ENCODE measurements at regions not wholly inside any gene's neighbourhood (a gene's known extent, or its start where the extent isn't known, plus 50 kb on each side); places are given as distances from the start of the nearest gene placed in this dataset.

GRCh38 chr13:34414616-34415015, 527.5 kb upstream of the NBEA start:
- no peak for DNase-seq (ENCODE audit: low spot score)

GRCh38 chr13:34416971-34417380, 525.1 kb upstream of the NBEA start:
- DNase-seq (ENCODE audit: low spot score): peak; percentile 71

- DNase-seq (ENCODE audit: low spot score): no peak
Measured at GRCh38 chr13:34417896-34418295, 524.2 kb upstream of the NBEA start.

- DNase-seq (ENCODE audit: low spot score): no peak
Measured at GRCh38 chr13:34419025-34419424, 523.0 kb upstream of the NBEA start.

- no peak for DNase-seq (ENCODE audit: low spot score)
Measured at GRCh38 chr13:34419755-34420154, 522.3 kb upstream of the NBEA start.

- DNase-seq (ENCODE audit: low spot score): no peak
Measured at GRCh38 chr13:34420702-34421346, 521.2 kb upstream of the NBEA start.

GRCh38 chr13:34421347-34421719, 520.7 kb upstream of the NBEA start:
- DNase-seq (ENCODE audit: low spot score): no peak

GRCh38 chr13:34421858-34422475, 520.1 kb upstream of the NBEA start:
- no peak for DNase-seq (ENCODE audit: low spot score)

- no peak for DNase-seq (ENCODE audit: low spot score)
Measured at GRCh38 chr13:34422956-34423355, 519.1 kb upstream of the NBEA start.

GRCh38 chr13:34425327-34425949, 516.6 kb upstream of the NBEA start:
- DNase-seq (ENCODE audit: low spot score): peak; percentile 83

- no peak for DNase-seq (ENCODE audit: low spot score)
Measured at GRCh38 chr13:34428911-34429310, 513.2 kb upstream of the NBEA start.

- DNase-seq (ENCODE audit: low spot score): no peak
Measured at GRCh38 chr13:34430294-34430693, 511.8 kb upstream of the NBEA start.

GRCh38 chr13:34431827-34432581, 510.1 kb upstream of the NBEA start:
- no peak for DNase-seq (ENCODE audit: low spot score)

- DNase-seq (ENCODE audit: low spot score): peak; percentile 26
Measured at GRCh38 chr13:34435338-34435737, 506.7 kb upstream of the NBEA start.

- no peak for DNase-seq (ENCODE audit: low spot score)
Measured at GRCh38 chr13:34437873-34438272, 504.2 kb upstream of the NBEA start.

- no peak for DNase-seq (ENCODE audit: low spot score)
Measured at GRCh38 chr13:34452831-34453230, 489.2 kb upstream of the NBEA start.

GRCh38 chr13:34458756-34459715, 483.0 kb upstream of the NBEA start:
- DNase-seq (ENCODE audit: low spot score): no peak

- DNase-seq (ENCODE audit: low spot score): no peak
Measured at GRCh38 chr13:34459856-34460255, 482.2 kb upstream of the NBEA start.

- DNase-seq (ENCODE audit: low spot score): no peak
Measured at GRCh38 chr13:34462843-34463242, 479.2 kb upstream of the NBEA start.

- DNase-seq (ENCODE audit: low spot score): no peak
Measured at GRCh38 chr13:34464011-34464410, 478.1 kb upstream of the NBEA start.

GRCh38 chr13:34465423-34465922, 476.6 kb upstream of the NBEA start:
- DNase-seq (ENCODE audit: low spot score): no peak

GRCh38 chr13:34466301-34466700, 475.8 kb upstream of the NBEA start:
- no peak for DNase-seq (ENCODE audit: low spot score)

Measured in cerebellar cortex (tissue), 1 donor.